ENCODE measurements at regions not wholly inside any gene's neighbourhood (a gene's known extent, or its start where the extent isn't known, plus 50 kb on each side); places are given as distances from the start of the nearest gene placed in this dataset.

DNA sequence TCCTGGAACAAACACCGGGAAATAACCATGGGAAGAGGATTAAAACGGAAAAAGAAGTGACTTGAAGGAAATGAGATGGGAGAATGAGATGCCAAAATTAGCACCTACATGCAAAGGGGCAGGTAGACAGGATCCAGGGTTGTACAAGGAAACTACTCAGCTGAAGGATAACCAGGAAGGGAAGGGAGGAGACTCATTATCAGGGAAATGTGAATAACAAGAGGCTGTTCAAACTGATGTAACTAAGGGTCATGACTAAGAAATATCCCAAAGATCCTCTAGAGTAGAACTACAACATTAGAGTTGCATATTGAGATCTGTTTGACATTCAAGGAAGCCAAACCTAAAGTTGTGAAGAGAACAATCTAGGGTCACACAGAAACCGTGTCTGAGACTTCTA lies 166.2 kb upstream of the SP8 start:
- FAIRE-seq: no peak
- TF ChIP-seq TAF1 (IDR thresholded peaks at IDR 0.05; ENCODE audit: borderline replicate concordance, low read depth, low read length) (no peak), POLR2A (IDR thresholded peaks at IDR 0.05; ENCODE audit: low read depth, low read length) (no peak), POLR2AphosphoS5 (IDR thresholded peaks at IDR 0.05; ENCODE audit: low read depth, low read length) (no peak)
- no peak for DNase-seq (ENCODE audit: insufficient read length)

DNA sequence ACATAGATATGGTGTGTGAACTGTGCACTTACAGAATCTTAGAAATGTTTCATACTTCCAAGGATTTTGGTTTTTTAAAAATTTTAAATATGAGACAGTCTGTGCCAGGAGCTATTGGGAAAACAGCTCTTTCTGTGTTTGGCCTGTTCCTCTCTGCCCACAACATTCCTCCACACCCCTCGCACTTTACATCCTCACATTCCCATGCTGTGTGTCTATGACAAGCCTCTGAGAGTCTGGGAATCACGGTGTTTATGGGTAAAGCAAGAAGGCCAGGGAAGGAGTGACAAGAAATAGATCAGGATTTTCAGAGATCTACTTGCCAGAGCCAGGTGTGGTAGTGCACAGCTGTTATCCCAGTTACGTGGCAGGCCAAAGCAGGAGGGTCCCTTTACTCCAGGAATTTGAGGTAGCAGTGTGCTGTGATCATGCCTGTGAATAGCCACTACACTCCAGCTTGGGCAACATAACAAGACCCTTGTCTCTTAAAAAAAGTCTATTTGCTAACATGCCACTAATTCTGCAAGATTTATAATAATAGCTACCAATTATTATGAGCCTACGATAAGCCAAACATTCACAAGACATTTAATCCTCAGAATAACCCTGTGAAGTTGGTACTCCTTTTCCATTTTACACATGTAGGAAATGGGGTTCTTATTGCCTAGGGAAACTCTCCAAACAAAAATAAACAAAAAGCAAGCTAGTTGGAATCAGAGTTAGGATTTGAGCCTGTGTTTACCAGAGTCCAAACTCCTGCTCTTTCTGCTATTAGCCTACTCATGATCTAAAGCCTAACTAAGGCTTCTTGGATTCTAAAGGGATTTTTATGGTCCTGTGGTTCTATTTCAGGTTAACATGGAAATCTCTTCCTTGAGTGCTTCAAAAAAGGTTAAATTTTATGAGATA lies 168.3 kb upstream of the SP8 start:
- FAIRE-seq (no peak), DNase-seq (ENCODE audit: insufficient read length) (no peak)
- no peak for TF ChIP-seq POLR2A (IDR thresholded peaks at IDR 0.05; ENCODE audit: low read depth, low read length)
- no peak for TF ChIP-seq TAF1 (IDR thresholded peaks at IDR 0.05; ENCODE audit: borderline replicate concordance, low read depth, low read length)

DNA sequence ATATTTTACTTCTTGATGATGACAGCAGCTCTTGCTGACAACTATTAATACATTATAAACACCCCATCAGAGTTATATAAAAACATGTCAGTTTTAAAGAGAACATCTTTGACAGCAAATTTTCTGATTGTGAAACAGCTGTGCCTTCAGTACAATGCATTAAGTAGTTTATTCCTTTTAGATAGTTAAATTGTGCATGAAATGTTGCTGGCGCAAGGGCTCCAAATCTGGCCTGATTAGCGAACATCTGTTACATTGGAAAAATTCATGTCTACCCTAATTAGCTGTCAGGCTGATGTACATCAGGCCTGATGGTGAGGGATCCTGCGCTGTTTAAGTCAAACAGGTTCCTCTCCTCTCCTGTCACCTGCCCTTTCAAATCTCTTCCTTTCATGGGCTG lies 171.9 kb upstream of the SP8 start:
- FAIRE-seq (no peak), DNase-seq (ENCODE audit: insufficient read length) (no peak)
- no peak for TF ChIP-seq POLR2A (IDR thresholded peaks at IDR 0.05; ENCODE audit: low read depth, low read length)
- no peak for TF ChIP-seq POLR2AphosphoS5 (IDR thresholded peaks at IDR 0.05; ENCODE audit: low read depth, low read length)
- no peak for TF ChIP-seq TAF1 (IDR thresholded peaks at IDR 0.05; ENCODE audit: borderline replicate concordance, low read depth, low read length)

DNA sequence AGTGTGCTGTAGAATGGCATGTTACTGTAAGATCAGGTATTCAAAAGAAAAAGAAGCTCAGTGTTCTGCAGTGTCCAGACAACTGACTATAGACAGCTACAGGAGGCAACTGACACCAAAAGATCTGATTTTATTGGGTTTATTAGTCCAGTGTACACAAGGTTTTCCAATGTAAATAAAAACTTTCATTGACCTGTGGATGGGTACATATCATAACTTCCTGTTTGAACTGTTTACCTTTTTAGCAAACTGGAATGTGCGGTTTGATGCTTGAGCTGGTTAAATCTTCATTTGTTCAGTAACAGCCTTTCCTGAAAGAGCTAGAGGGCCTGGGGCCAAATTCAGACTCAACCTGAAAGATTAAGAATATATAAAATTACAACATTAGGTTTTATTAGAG lies 172.6 kb upstream of the SP8 start:
- FAIRE-seq (no peak), DNase-seq (ENCODE audit: insufficient read length) (no peak)
- TF ChIP-seq POLR2AphosphoS5 (IDR thresholded peaks at IDR 0.05; ENCODE audit: low read depth, low read length) (no peak), TAF1 (IDR thresholded peaks at IDR 0.05; ENCODE audit: borderline replicate concordance, low read depth, low read length) (no peak), POLR2A (IDR thresholded peaks at IDR 0.05; ENCODE audit: low read depth, low read length) (no peak)

DNA sequence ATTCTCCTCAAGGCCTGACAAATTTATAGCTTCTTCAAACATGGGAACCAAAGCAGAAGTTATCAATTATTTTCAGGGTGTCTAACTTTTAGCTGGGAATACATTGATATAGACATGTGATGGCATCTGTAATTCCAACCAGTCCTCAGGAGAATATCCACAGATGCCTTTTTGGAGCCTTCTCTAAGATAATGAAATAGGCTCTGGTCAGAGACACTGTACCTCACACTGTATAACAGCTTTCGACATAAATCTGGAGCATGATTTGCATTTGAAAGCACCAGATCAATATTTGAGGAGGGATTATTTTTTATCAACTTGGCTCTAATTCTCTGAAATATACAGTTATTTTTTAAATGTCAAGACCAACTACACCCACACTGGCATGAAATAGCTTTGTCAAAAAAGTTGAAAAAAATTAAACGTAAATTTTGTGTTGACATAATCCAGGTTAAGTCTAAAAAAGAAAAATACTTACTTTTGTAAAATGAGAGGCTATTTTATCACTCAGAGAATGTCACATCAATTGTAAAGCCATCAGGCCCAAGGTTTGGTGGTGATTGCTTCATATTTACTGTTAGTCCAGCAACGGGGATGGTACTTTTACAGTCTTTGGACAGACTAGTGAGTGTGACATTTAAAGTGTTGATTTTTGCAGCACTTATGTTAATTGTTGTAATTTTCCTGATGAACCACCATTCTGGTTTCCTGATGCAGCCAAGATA lies 177.0 kb upstream of the SP8 start:
- DNase-seq (ENCODE audit: insufficient read length) (no peak), FAIRE-seq (no peak)
- no peak for TF ChIP-seq TAF1 (IDR thresholded peaks at IDR 0.05; ENCODE audit: borderline replicate concordance, low read depth, low read length)
- no peak for TF ChIP-seq POLR2AphosphoS5 (IDR thresholded peaks at IDR 0.05; ENCODE audit: low read depth, low read length)
- TF ChIP-seq POLR2A (IDR thresholded peaks at IDR 0.05; ENCODE audit: low read depth, low read length): no peak

DNA sequence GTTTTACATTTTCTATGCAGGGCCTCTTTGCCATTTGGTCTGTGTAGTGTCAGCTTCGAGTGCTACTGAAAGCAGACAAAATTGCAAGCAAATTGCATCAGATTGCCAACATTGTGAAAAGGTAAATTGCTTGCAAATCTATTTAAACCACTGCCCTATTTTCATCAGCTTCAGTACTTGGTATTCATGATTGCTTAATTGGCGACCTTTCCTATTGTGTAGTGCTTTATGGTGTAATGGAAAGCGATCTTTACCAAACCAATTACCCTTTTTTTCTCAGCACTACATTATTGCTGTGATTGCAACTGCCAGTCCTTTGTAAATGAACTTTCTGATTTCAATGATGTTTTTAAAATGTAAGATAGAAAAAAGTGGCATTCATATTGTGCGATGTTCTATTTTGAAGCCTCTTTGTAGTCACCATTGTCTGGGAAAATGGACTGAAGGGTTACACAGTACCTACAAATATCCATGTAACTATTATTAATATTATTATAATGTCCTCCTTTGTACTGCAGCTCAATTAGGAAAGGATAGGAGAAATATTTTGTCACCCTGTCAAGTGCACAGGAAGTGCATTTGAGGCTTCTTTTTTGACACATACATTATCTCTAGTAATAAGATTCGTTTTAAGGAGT lies 177.7 kb upstream of the SP8 start:
- TF ChIP-seq POLR2A (IDR thresholded peaks at IDR 0.05; ENCODE audit: low read depth, low read length): no peak
- no peak for TF ChIP-seq POLR2AphosphoS5 (IDR thresholded peaks at IDR 0.05; ENCODE audit: low read depth, low read length)
- no peak for TF ChIP-seq TAF1 (IDR thresholded peaks at IDR 0.05; ENCODE audit: borderline replicate concordance, low read depth, low read length)
- DNase-seq (ENCODE audit: insufficient read length) (no peak), FAIRE-seq (no peak)

DNA sequence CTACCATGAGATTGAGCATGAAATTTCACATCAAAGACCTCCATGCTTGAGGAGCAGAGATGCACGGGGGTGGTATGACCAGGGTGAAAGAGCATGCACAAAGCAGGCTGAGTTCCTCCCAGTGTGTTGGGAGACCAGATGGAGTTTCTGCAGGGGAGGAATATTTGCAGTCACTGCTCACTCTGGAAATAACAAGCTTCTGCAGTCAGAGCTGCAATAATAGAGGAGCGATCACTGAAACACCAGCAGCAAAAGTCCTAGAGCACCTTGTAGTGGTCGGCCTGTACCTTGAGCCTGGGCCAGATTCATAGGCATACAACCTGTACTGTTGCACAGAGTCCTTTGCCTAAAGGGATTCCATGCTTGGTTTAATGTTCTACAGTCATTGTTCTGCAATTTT lies 184.5 kb upstream of the SP8 start:
- DNase-seq (ENCODE audit: insufficient read length) (no peak), FAIRE-seq (no peak)
- TF ChIP-seq TAF1 (IDR thresholded peaks at IDR 0.05; ENCODE audit: borderline replicate concordance, low read depth, low read length) (no peak), POLR2A (IDR thresholded peaks at IDR 0.05; ENCODE audit: low read depth, low read length) (no peak), POLR2AphosphoS5 (IDR thresholded peaks at IDR 0.05; ENCODE audit: low read depth, low read length) (no peak)

DNA sequence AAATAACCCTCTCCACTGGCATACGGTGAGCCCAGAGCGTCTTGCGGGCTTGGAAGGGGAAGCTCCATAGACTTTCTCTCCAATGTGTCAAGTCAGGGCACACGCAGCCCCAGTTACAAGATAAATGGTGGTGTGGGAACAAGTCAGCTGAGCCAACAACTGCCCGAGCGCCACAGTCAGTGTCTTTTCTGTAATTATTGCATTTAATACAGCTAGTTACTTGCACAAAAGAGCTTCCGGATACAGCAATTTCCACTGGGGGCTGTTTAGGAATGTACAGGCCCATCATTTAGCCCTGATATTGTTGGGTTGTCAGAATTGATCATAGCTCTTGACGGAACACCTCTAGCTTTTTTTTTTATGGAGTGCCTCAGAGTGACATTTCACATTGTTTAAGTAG lies 193.5 kb upstream of the SP8 start:
- FAIRE-seq (no peak), DNase-seq (ENCODE audit: insufficient read length) (no peak)
- TF ChIP-seq TAF1 (IDR thresholded peaks at IDR 0.05; ENCODE audit: borderline replicate concordance, low read depth, low read length) (no peak), POLR2AphosphoS5 (IDR thresholded peaks at IDR 0.05; ENCODE audit: low read depth, low read length) (no peak), POLR2A (IDR thresholded peaks at IDR 0.05; ENCODE audit: low read depth, low read length) (no peak)

DNA sequence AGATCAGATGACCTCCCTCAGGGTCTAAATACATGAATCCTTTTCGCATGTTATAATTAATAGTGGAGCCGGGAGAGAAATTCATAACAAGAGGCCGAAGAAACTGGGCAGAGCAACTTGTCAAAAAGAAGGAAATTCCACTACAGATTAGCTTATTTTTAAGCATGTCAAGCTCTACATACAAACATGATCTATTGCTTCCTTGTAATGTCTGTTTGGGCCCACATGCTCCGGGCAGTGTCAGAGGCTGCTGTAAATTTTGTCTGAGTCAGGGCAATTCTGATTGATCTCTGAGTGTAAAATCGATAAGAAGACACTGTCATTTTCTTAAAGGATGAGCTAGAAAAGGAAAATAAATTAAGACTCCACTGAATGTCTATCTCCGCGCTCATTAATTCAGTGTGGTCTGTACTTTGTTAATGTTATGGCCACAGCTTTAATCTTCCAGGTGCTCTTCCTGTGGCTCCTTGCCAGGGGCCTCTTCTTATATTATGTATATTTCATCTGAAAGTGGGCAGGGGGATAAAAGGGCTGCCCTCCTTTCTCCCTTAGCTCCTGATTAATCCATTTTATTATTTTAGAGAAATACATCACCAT lies 194.1 kb upstream of the SP8 start:
- DNase-seq (ENCODE audit: insufficient read length) (no peak), FAIRE-seq (no peak)
- no peak for TF ChIP-seq TAF1 (IDR thresholded peaks at IDR 0.05; ENCODE audit: borderline replicate concordance, low read depth, low read length)
- TF ChIP-seq POLR2AphosphoS5 (IDR thresholded peaks at IDR 0.05; ENCODE audit: low read depth, low read length): no peak
- TF ChIP-seq POLR2A (IDR thresholded peaks at IDR 0.05; ENCODE audit: low read depth, low read length): no peak

DNA sequence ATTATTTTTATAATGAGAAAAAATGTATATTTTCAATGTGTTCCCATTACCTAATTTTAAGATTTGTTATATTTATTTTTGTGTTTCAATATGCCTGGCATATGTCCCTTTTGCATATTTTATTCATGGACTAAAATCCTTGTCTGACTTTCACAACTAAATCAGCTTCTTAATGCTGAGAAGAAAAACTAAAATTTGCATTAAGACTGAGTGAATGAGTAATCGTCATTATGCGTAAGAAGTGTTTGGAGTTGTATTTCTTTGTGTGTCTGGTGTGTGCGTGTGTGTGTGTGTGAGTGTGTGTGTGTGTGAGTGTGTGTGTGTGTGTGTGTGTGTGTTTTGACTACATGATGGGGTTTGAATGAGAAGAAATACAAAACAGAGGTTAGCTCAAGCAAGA lies 201.7 kb upstream of the SP8 start:
- DNase-seq (ENCODE audit: insufficient read length): no peak
- FAIRE-seq: no peak
- TF ChIP-seq TAF1 (IDR thresholded peaks at IDR 0.05; ENCODE audit: borderline replicate concordance, low read depth, low read length): no peak
- no peak for TF ChIP-seq POLR2A (IDR thresholded peaks at IDR 0.05; ENCODE audit: low read depth, low read length)

DNA sequence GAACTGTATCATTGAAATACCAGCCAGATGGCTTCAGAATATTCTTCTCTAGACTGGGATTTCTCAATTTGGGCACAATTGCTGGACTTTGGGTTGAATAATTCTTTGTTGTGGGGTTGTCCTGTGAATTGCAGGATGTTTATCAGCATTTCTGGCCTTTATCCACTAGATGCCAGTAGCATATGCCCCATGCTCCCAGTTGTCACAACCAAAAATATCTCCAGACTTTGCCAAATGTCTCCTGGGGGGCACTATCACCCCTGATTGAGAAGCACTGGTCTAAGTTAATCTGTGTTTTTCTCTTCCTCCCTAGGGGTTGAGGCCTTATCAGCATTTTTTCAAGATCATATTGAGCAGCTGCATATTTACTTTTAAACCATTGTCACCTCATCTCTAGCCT lies 204.9 kb upstream of the SP8 start:
- no peak for FAIRE-seq

More for the DNA sequence above, 204.9 kb upstream of the SP8 start:
- no peak for TF ChIP-seq POLR2AphosphoS5 (IDR thresholded peaks at IDR 0.05; ENCODE audit: low read depth, low read length)
- TF ChIP-seq POLR2A (IDR thresholded peaks at IDR 0.05; ENCODE audit: low read depth, low read length): no peak
- TF ChIP-seq TAF1 (IDR thresholded peaks at IDR 0.05; ENCODE audit: borderline replicate concordance, low read depth, low read length): no peak
- no peak for DNase-seq (ENCODE audit: insufficient read length)
